GM21737 (cell line): ENCODE measurements at regions not wholly inside any gene's neighbourhood (a gene's known extent, or its start where the extent isn't known, plus 50 kb on each side); places are given as distances from the start of the nearest gene placed in this dataset.

Experiments used
- ATAC-seq: cut with Tn5 transposase; IDR thresholded peaks from one replicate; pipeline ENCODE4 v1.9.1; 2021; ENCODE audit warnings: mild to moderate bottlenecking, moderate library complexity; ENCODE audit not compliant: unreplicated experiment

- no peak for ATAC-seq
Observed at GRCh38 chr16:87250431-87250960, 66.7 kb downstream of the C16orf95 start.

DNA sequence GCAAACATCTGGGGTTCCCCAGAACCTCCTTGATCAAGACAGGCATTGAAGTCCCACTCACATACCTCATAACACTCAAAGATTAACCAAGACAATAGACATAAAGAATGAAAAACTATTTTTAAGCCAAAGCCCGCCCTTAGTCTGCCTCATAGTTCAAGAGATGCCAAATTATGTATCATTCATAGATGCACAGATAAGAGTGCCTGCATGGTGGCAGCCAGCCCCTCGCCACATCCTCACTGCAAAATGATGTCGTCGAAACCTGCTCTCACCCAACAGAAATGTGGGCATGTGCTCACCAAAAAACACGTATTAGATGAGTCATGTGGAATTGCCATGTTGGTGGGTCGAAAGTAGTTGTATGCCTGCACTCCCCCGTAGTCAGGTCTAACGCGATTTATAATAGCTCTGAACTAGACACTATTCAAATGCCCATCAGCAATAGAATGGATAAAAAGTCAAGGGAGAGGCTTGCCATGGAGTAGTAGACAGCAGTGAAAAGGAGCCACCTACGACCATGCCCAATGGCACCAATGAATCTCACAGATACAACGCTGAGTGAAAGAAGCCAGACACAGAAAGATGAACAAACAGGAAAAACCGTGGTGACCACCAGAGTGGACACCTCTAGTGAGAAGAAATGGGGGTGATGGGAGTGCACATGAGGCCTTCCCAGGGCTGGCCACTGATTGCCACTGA is 64.8 kb downstream of the C16orf95 start:
- ATAC-seq: no peak
